GM12878 (cell line): ENCODE measurements at regions not wholly inside any gene's neighbourhood (a gene's known extent, or its start where the extent isn't known, plus 50 kb on each side); places are given as distances from the start of the nearest gene placed in this dataset.

Experiments used
- ATAC-seq: fragments of 200-7000 bp; cut with Tn5 transposase; 3 replicates; pipeline ENCODE4 v1.9.1; 2020; ENCODE audit warnings: mild to moderate bottlenecking, moderate library complexity
- BruUV-seq: library from RNA; stranded (reverse); fragments of 400-500 nt; replicated peaks from 2 replicates; lab custom pipeline; 2021; lab: Mats Ljungman, UMichigan
- CTCF ChIA-PET: fragments of 300-600 bp; sonication (Branson Sonifier 250); formaldehyde crosslinking; extraction: SDS; loops from one replicate; lab custom pipeline; 2021; ENCODE audit warnings: inconsistent platforms; lab: Yijun Ruan, JAX
- POLR2A ChIA-PET: fragments of 350-600 bp; formaldehyde crosslinking; extraction: SDS; loops from one replicate; lab custom pipeline; 2021; ENCODE audit warnings: inconsistent platforms; lab: Charles Lee
- RAD21 ChIA-PET: fragments of 300-600 bp; sonication (Branson Sonifier 250); formaldehyde crosslinking; loops from one replicate; lab custom pipeline; 2023; ENCODE audit warnings: antibody characterized with exemption; ENCODE audit not compliant: unreplicated experiment; lab: Charles Lee
- SMC1A ChIA-PET: fragments of 300-600 bp; sonication (Branson Sonifier 250); formaldehyde crosslinking; loops from one replicate; lab custom pipeline; 2023; ENCODE audit not compliant: unreplicated experiment, uncharacterized antibody; lab: Charles Lee
- DNase-seq: peaks from one replicate; pipeline ENCODE4 v3.0.0-alpha.2; 2011; ENCODE audit warnings: low read depth, low spot score
- FAIRE-seq: peaks from 3 replicates; lab custom pipeline; 2011; peaks lifted over from hg19 to GRCh38; lab: Jason Lieb, UNC
- H2AFZ ChIP-seq: 2 replicates; pipeline ENCODE4 v1.6.0; 2011; ENCODE audit warnings: low read depth, low read length, control low read depth; ENCODE audit not compliant: control insufficient read depth
- H3K27ac ChIP-seq: 2 replicates; pipeline ENCODE4 v1.5.1; 2011; ENCODE audit warnings: control low read depth; ENCODE audit not compliant: control insufficient read depth, insufficient read depth
- H3K27me3 ChIP-seq, 2 experiments: replicated peaks in 1 of 2; 2 replicates each; pipeline versions ENCODE4 v1.6.0 to v1.6.1; 2011; ENCODE audit warnings: low read length in 1 of 2; ENCODE audit not compliant: control insufficient read depth in 2 of 2, insufficient read depth in 2 of 2
- H3K36me3 ChIP-seq, 2 experiments: 2 replicates each; pipeline ENCODE4 v1.5.1; 2011; ENCODE audit warnings: low read length in 1 of 2; ENCODE audit not compliant: control insufficient read depth in 2 of 2, insufficient read depth in 2 of 2
- H3K4me1 ChIP-seq: 2 replicates; pipeline ENCODE4 v1.6.1; 2011; ENCODE audit warnings: mild to moderate bottlenecking, low read length, moderate library complexity, mixed read lengths; ENCODE audit not compliant: control insufficient read depth, insufficient read depth
- H3K4me2 ChIP-seq: 2 replicates; pipeline ENCODE4 v1.6.0; 2011; ENCODE audit warnings: control low read depth; ENCODE audit not compliant: control insufficient read depth, insufficient read depth
- H3K4me3 ChIP-seq: fragments of 200-600 bp; sonication (generic); 2 replicates; pipeline ENCODE4 v1.5.1; 2016
- H3K79me2 ChIP-seq: 2 replicates; pipeline ENCODE4 v1.6.0; 2011; ENCODE audit warnings: low read length; ENCODE audit not compliant: control insufficient read depth, insufficient read depth
- H3K9ac ChIP-seq: 2 replicates; pipeline ENCODE4 v1.8.0; 2011; ENCODE audit warnings: low read length, control low read depth, mixed read lengths; ENCODE audit not compliant: control insufficient read depth, insufficient read depth
- H3K9me3 ChIP-seq: replicated peaks from 3 replicates; pipeline ENCODE4 v1.5.1; 2011; ENCODE audit warnings: mild to moderate bottlenecking, low read length; ENCODE audit not compliant: control insufficient read depth, insufficient read depth
- H4K20me1 ChIP-seq: 2 replicates; pipeline ENCODE4 v1.6.0; 2011; ENCODE audit not compliant: control insufficient read depth, insufficient read depth
- EP300 ChIP-seq, 2 experiments: fragments of 150-350 bp in 1 of 2; IDR thresholded peaks; 2 replicates each; pipeline ENCODE4 v1.6.1; 2011 to 2012; ENCODE audit warnings: low read depth in 2 of 2, low read length in 2 of 2, borderline replicate concordance in 1 of 2, improper control_type of control experiment in 1 of 2, inconsistent platforms in 1 of 2; ENCODE audit not compliant: control insufficient read depth in 1 of 2
- HDGF ChIP-seq: fragments of 450-650 bp; IDR thresholded peaks from 2 replicates; pipeline ENCODE4 v1.6.1; 2016; ENCODE audit warnings: antibody characterized with exemption
- MTA2 ChIP-seq: fragments of 450-650 bp; IDR thresholded peaks from 2 replicates; pipeline ENCODE4 v1.6.1; 2016; ENCODE audit warnings: low read depth, mild to moderate bottlenecking, moderate library complexity
- NBN ChIP-seq: fragments of 450-650 bp; IDR thresholded peaks from 2 replicates; pipeline ENCODE4 v1.6.1; 2016
- NRF1 ChIP-seq: conservative IDR thresholded peaks from 2 replicates; pipeline ENCODE4 v1.6.1; 2011; ENCODE audit warnings: mild to moderate bottlenecking, low read depth, low read length, improper control_type of control experiment
- SMAD5 ChIP-seq: IDR thresholded peaks from 2 replicates; pipeline ENCODE4 v1.6.1; 2016; ENCODE audit warnings: antibody characterized with exemption, low read depth
- TBL1XR1 ChIP-seq: IDR thresholded peaks from 2 replicates; pipeline ENCODE4 v1.6.1; 2012; ENCODE audit warnings: low read depth, low read length, improper control_type of control experiment
- ZBTB40 ChIP-seq: fragments of 450-650 bp; IDR thresholded peaks from 2 replicates; pipeline ENCODE4 v1.6.1; 2016; ENCODE audit warnings: mild to moderate bottlenecking, moderate library complexity, borderline replicate concordance
- WGBS: methylation state at CpG from one replicate; pipeline ENCODE4 v1.1.6; 2016; ENCODE audit warnings: low lambda C conversion rate; ENCODE audit not compliant: insufficient replicate concordance, insufficient coverage; ENCODE audit errors: missing lambda C conversion rate; 5-methylcytosine and 5-hydroxymethylcytosine counted together
- in situ Hi-C: fragments of 300-500 bp; cut with MboI; formaldehyde crosslinking; loops from 9 replicates; pipeline ENCODE4 v1.14.3; 2018; ENCODE audit warnings: mixed read lengths
- intact Hi-C: fragments of 100-400 bp; cut with micrococcal nuclease; formaldehyde crosslinking; loops from one replicate; pipeline ENCODE4 v1.14.2; 2022; ENCODE audit not compliant: unreplicated experiment
- TF ChIP-seq, protein P1 (sequence below): fragments of 450-650 bp; IDR thresholded peaks from 2 replicates; pipeline ENCODE4 v1.6.1; 2017; ENCODE audit warnings: mild to moderate bottlenecking, moderate library complexity
- TF ChIP-seq, protein P2 (sequence below): fragments of 450-650 bp; IDR thresholded peaks from 2 replicates; pipeline ENCODE4 v1.6.1; 2018; ENCODE audit warnings: borderline replicate concordance, mild to moderate bottlenecking; ENCODE audit not compliant: partially characterized antibody

DNA sequence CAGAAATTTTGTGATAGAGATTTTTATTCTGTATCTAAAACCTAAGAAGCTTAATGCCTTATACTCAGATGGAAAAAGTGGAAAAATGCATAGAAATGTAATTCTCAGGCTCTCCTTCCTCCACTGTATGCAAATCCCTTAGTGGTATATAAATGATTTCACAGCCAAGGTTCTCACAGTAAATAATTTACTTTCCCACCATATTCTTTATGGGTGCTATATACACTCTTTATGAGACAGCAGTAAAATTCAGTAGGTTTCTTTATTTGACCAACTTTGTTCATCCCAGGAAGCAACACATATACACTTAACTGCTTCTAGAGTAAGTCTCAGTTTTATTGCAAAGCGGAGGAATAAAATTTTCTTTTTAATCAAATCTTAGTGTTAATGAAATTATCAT lies 1399.7 kb downstream of the PCDH7 start:
- Histone ChIP-seq H3K27ac (no peak overlapping the region), H3K4me2 (no peak overlapping the region), H3K9ac (no peak overlapping the region), H3K36me3 (no peaks in the 10 kb centered on the region), H3K79me2 (no peaks in the 10 kb centered on the region), H2AFZ (no peak overlapping the region), H3K4me3 (no peak overlapping the region), H4K20me1 (no peaks in the 10 kb centered on the region), H3K27me3 (no peaks in the 10 kb centered on the region), H3K9me3 (no peaks in the 10 kb centered on the region), H3K4me1 (no peaks in the 10 kb centered on the region)
- FAIRE-seq: no peak
- ChIA-PET SMC1A (no interaction called here), RAD21 (no interaction called here), POLR2A (no interaction called here), CTCF (no interaction called here)
- in situ Hi-C loops (no loop called here), intact Hi-C loops (no loop called here)
- no TSS peak for BruUV-seq
- TF ChIP-seq ZBTB40 (no peak), HDGF (no peak), EP300 (IDR thresholded peaks at IDR 0.05; ENCODE audit: borderline replicate concordance in 1 of 2, control insufficient read depth in 1 of 2, low read depth in 2 of 2, low read length in 2 of 2) (no peak), NRF1 (no peak), TBL1XR1 (no peak), SMAD5 (no peak), MTA2 (no peak), NBN (no peak)
- TF ChIP-seq, protein P1, sequence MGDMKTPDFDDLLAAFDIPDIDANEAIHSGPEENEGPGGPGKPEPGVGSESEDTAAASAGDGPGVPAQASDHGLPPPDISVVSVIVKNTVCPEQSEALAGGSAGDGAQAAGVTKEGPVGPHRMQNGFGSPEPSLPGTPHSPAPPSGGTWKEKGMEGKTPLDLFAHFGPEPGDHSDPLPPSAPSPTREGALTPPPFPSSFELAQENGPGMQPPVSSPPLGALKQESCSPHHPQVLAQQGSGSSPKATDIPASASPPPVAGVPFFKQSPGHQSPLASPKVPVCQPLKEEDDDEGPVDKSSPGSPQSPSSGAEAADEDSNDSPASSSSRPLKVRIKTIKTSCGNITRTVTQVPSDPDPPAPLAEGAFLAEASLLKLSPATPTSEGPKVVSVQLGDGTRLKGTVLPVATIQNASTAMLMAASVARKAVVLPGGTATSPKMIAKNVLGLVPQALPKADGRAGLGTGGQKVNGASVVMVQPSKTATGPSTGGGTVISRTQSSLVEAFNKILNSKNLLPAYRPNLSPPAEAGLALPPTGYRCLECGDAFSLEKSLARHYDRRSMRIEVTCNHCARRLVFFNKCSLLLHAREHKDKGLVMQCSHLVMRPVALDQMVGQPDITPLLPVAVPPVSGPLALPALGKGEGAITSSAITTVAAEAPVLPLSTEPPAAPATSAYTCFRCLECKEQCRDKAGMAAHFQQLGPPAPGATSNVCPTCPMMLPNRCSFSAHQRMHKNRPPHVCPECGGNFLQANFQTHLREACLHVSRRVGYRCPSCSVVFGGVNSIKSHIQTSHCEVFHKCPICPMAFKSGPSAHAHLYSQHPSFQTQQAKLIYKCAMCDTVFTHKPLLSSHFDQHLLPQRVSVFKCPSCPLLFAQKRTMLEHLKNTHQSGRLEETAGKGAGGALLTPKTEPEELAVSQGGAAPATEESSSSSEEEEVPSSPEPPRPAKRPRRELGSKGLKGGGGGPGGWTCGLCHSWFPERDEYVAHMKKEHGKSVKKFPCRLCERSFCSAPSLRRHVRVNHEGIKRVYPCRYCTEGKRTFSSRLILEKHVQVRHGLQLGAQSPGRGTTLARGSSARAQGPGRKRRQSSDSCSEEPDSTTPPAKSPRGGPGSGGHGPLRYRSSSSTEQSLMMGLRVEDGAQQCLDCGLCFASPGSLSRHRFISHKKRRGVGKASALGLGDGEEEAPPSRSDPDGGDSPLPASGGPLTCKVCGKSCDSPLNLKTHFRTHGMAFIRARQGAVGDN: no peak
- TF ChIP-seq, protein P2, sequence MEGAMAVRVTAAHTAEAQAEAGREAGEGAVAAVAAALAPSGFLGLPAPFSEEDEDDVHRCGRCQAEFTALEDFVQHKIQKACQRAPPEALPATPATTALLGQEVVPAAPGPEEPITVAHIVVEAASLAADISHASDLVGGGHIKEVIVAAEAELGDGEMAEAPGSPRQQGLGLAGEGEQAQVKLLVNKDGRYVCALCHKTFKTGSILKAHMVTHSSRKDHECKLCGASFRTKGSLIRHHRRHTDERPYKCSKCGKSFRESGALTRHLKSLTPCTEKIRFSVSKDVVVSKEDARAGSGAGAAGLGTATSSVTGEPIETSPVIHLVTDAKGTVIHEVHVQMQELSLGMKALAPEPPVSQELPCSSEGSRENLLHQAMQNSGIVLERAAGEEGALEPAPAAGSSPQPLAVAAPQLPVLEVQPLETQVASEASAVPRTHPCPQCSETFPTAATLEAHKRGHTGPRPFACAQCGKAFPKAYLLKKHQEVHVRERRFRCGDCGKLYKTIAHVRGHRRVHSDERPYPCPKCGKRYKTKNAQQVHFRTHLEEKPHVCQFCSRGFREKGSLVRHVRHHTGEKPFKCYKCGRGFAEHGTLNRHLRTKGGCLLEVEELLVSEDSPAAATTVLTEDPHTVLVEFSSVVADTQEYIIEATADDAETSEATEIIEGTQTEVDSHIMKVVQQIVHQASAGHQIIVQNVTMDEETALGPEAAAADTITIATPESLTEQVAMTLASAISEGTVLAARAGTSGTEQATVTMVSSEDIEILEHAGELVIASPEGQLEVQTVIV: no peak
- 100% methylated on average over 1 of the region's 1 CpG for WGBS
- ATAC-seq: no peak
- DNase-seq: no peak
